ENCODE measurements at regions not wholly inside any gene's neighbourhood (a gene's known extent, or its start where the extent isn't known, plus 50 kb on each side); places are given as distances from the start of the nearest gene placed in this dataset.

- H3K9me3 ChIP-seq (ENCODE audit: control insufficient read depth in 1 of 2, insufficient read depth in 1 of 2, low read depth in 1 of 2, low read length in 2 of 2) = no peaks in the 10 kb centered on the region
- H3K4me3 ChIP-seq (replicated peaks in 1 of 2; ENCODE audit: low read depth in 1 of 2, low read length in 2 of 2) = no peak overlapping the region
- no peak for TF ChIP-seq POLR2AphosphoS5 (IDR thresholded peaks at IDR 0.05; ENCODE audit: low read depth, low read length)
- no peak for TF ChIP-seq ZBTB33 (IDR thresholded peaks at IDR 0.05; ENCODE audit: extremely low read depth, insufficient replicate concordance, low read length)
- TF ChIP-seq, protein P1, sequence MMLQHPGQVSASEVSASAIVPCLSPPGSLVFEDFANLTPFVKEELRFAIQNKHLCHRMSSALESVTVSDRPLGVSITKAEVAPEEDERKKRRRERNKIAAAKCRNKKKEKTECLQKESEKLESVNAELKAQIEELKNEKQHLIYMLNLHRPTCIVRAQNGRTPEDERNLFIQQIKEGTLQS (IDR thresholded peaks at IDR 0.05) = no peak
- no peak for TF ChIP-seq ZFX (IDR thresholded peaks at IDR 0.05)
- TF ChIP-seq EZH2 (IDR thresholded peaks at IDR 0.05) = no peak
- TF ChIP-seq JUND (IDR thresholded peaks at IDR 0.05) = no peak
- TF ChIP-seq, protein P2, sequence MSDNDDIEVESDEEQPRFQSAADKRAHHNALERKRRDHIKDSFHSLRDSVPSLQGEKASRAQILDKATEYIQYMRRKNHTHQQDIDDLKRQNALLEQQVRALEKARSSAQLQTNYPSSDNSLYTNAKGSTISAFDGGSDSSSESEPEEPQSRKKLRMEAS (IDR thresholded peaks at IDR 0.05) = no peak
- no peak for TF ChIP-seq CBX3 (IDR thresholded peaks at IDR 0.05; ENCODE audit: low read depth)
- TF ChIP-seq CTCF (IDR thresholded peaks at IDR 0.05 in 2 of 3, conservative IDR thresholded peaks at IDR 0.05 in 1 of 3; ENCODE audit: borderline replicate concordance in 1 of 3, insufficient read depth in 1 of 3, low read depth in 2 of 3, low read length in 2 of 3) = no peak
- H3K27me3 ChIP-seq (ENCODE audit: insufficient read depth, low read length) = no peaks in the 10 kb centered on the region
- H3K36me3 ChIP-seq (ENCODE audit: control insufficient read depth in 1 of 2, insufficient read depth in 2 of 2, low read length in 2 of 2) = no peaks in the 10 kb centered on the region
- BruUV-seq (replicated peaks) = no TSS peak
- no peak overlapping the region for H3K4me2 ChIP-seq (ENCODE audit: low read length)
- intact Hi-C loops (cut with micrococcal nuclease) = no loop called here
- ATAC-seq (no peak), DNase-seq (ENCODE audit: low read depth, low spot score) (no peak)
- H3K27ac ChIP-seq (ENCODE audit: low read depth, low read length) = no peak overlapping the region
- ChIA-PET POLR2A (no interaction called here), CTCF (no interaction called here), RAD21 (ENCODE audit: low non-redundant PET in 1 of 2, low total read pairs in 2 of 2, uncharacterized antibody in 2 of 2, unreplicated experiment in 2 of 2) (no interaction called here)
- H3K79me2 ChIP-seq (ENCODE audit: insufficient read depth, low read length) = no peaks in the 10 kb centered on the region
- H4K20me1 ChIP-seq (ENCODE audit: insufficient read depth) = no peaks in the 10 kb centered on the region
- no peak overlapping the region for H2AFZ ChIP-seq (ENCODE audit: low read depth, low read length, poor library complexity, severe bottlenecking)
- no peaks in the 10 kb centered on the region for H3K9me2 ChIP-seq (ENCODE audit: insufficient read depth)
- H3K9ac ChIP-seq (ENCODE audit: low read length) = no peak overlapping the region
- H3K4me1 ChIP-seq (ENCODE audit: control insufficient read depth in 1 of 2, insufficient read depth in 2 of 2, low read length in 2 of 2) = no peaks in the 10 kb centered on the region
These were observed 1080.3 kb downstream of the ARAP2 start for GRCh38 chr4:35164063-35164462.

Measured in HCT116 (cell line).